HL-60 (cell line): ENCODE measurements at regions not wholly inside any gene's neighbourhood (a gene's known extent, or its start where the extent isn't known, plus 50 kb on each side); places are given as distances from the start of the nearest gene placed in this dataset.

Source experiments
- CTCF ChIP-seq: IDR thresholded peaks from one replicate; pipeline ENCODE4 v1.5.1; 2011; ENCODE audit warnings: low read length, control low read depth, inconsistent platforms; ENCODE audit not compliant: insufficient read depth
- POLR2AphosphoS5 ChIP-seq: IDR thresholded peaks from 2 replicates; pipeline ENCODE4 v1.6.1; 2012; ENCODE audit warnings: low read depth
- REST ChIP-seq: IDR thresholded peaks from 2 replicates; pipeline ENCODE4 v1.6.1; 2012; ENCODE audit warnings: low read depth; ENCODE audit not compliant: insufficient replicate concordance

GRCh38 chr6:40930555-40930954 lies 108.5 kb downstream of the UNC5CL start:
- no peak for TF ChIP-seq CTCF
- TF ChIP-seq POLR2AphosphoS5: no peak
- TF ChIP-seq REST: no peak
